IMR-90 (cell line): ENCODE measurements at regions not wholly inside any gene's neighbourhood (a gene's known extent, or its start where the extent isn't known, plus 50 kb on each side); places are given as distances from the start of the nearest gene placed in this dataset.

ENCODE experiments used
- ATAC-seq: fragments of 200-7000 bp; cut with Tn5 transposase; 2 replicates; pipeline ENCODE4 v1.9.1; 2020; ENCODE audit warnings: low read depth, mild to moderate bottlenecking, moderate library complexity
- BruUV-seq: library from RNA; stranded (reverse); fragments of 400-500 nt; replicated peaks from 2 replicates; lab custom pipeline; 2021; lab: Mats Ljungman, UMichigan
- CTCF ChIA-PET: fragments of 300-600 bp; formaldehyde crosslinking; extraction: SDS; loops from one replicate; lab custom pipeline; 2021; ENCODE audit warnings: antibody characterized with exemption; lab: Yijun Ruan, JAX
- POLR2A ChIA-PET: fragments of 300-600 bp; sonication (Branson Sonifier 250); formaldehyde crosslinking; loops from one replicate; lab custom pipeline; 2022; ENCODE audit warnings: antibody characterized with exemption; ENCODE audit not compliant: unreplicated experiment; lab: Charles Lee
- DNase-seq: peaks from one replicate; pipeline ENCODE4 v3.0.0; 2013
- H2AFZ ChIP-seq: replicated peaks from 2 replicates; pipeline ENCODE3; 2013; ENCODE audit warnings: low read length, mild to moderate bottlenecking; ENCODE audit not compliant: poor library complexity
- H2AK5ac ChIP-seq: 2 replicates; pipeline ENCODE4 v1.6.1; 2013; ENCODE audit warnings: low read depth, low read length, inconsistent platforms
- H2AK9ac ChIP-seq: replicated peaks from 2 replicates; pipeline ENCODE3; 2013; ENCODE audit warnings: mild to moderate bottlenecking, low read depth, low read length, moderate library complexity; ENCODE audit not compliant: poor library complexity
- H2BK120ac ChIP-seq: 2 replicates; pipeline ENCODE4 v1.6.1; 2013; ENCODE audit warnings: low read depth, low read length, inconsistent platforms
- H2BK15ac ChIP-seq: 3 replicates; pipeline ENCODE4 v1.6.1; 2013; ENCODE audit warnings: low read depth, low read length, inconsistent platforms
- H2BK20ac ChIP-seq: 2 replicates; pipeline ENCODE4 v1.6.1; 2013; ENCODE audit warnings: low read depth, mild to moderate bottlenecking, inconsistent platforms, low read length, moderate library complexity
- H2BK5ac ChIP-seq: 2 replicates; pipeline ENCODE4 v1.6.1; 2013; ENCODE audit warnings: mild to moderate bottlenecking, low read depth, low read length, inconsistent platforms; ENCODE audit not compliant: poor library complexity, severe bottlenecking
- H3K14ac ChIP-seq: replicated peaks from 2 replicates; pipeline ENCODE4 v1.6.1; 2013; ENCODE audit warnings: low read depth, low read length, inconsistent platforms
- H3K18ac ChIP-seq: 2 replicates; pipeline ENCODE4 v1.6.1; 2013; ENCODE audit warnings: low read depth, low read length, control low read depth
- H3K23ac ChIP-seq: 2 replicates; pipeline ENCODE4 v1.6.1; 2013; ENCODE audit warnings: low read depth, low read length, inconsistent platforms
- H3K27ac ChIP-seq: 2 replicates; pipeline ENCODE4 v1.5.1; 2013; ENCODE audit warnings: mild to moderate bottlenecking, control low read depth, low read length; ENCODE audit not compliant: insufficient read depth
- H3K27me3 ChIP-seq: 2 replicates; pipeline ENCODE4 v1.6.1; 2013; ENCODE audit warnings: low read length; ENCODE audit not compliant: control insufficient read depth, insufficient read depth
- H3K36me3 ChIP-seq: 2 replicates; pipeline ENCODE4 v1.6.1; 2013; ENCODE audit warnings: low read length, mixed read lengths; ENCODE audit not compliant: control insufficient read depth, insufficient read depth
- H3K4ac ChIP-seq: 2 replicates; pipeline ENCODE4 v1.6.1; 2013; ENCODE audit warnings: low read depth, low read length, inconsistent platforms
- H3K4me1 ChIP-seq: 2 replicates; pipeline ENCODE4 v1.6.1; 2013; ENCODE audit warnings: low read length, mixed read lengths; ENCODE audit not compliant: control insufficient read depth, insufficient read depth
- H3K4me2 ChIP-seq: 2 replicates; pipeline ENCODE4 v1.6.1; 2013; ENCODE audit warnings: low read depth, mild to moderate bottlenecking, control low read depth, low read length, moderate library complexity
- H3K4me3 ChIP-seq: 2 replicates; pipeline ENCODE4 v1.5.1; 2013; ENCODE audit warnings: low read depth, mild to moderate bottlenecking, control low read depth, low read length, moderate library complexity; ENCODE audit not compliant: insufficient read depth
- H3K56ac ChIP-seq: 2 replicates; pipeline ENCODE4 v1.6.1; 2013; ENCODE audit warnings: low read length, inconsistent platforms; ENCODE audit not compliant: insufficient read depth; ENCODE audit errors: extremely low read depth
- H3K79me1 ChIP-seq, 2 experiments: 2 replicates each; pipeline ENCODE4 v1.6.1; 2013; ENCODE audit warnings: low read length in 2 of 2, inconsistent platforms in 1 of 2, low read depth in 1 of 2
- H3K9ac ChIP-seq: 2 replicates; pipeline ENCODE4 v1.6.1; 2013; ENCODE audit warnings: low read depth, low read length, control low read depth
- H3K9me1 ChIP-seq: 2 replicates; pipeline ENCODE4 v1.6.1; 2013; ENCODE audit warnings: low read length, inconsistent platforms; ENCODE audit not compliant: insufficient read depth
- H3K9me3 ChIP-seq: 2 replicates; pipeline ENCODE4 v1.6.1; 2013; ENCODE audit warnings: low read length; ENCODE audit not compliant: control insufficient read depth, insufficient read depth
- H4K20me1 ChIP-seq: 2 replicates; pipeline ENCODE4 v1.6.1; 2013; ENCODE audit warnings: low read length, inconsistent platforms; ENCODE audit not compliant: insufficient read depth
- H4K5ac ChIP-seq: 2 replicates; pipeline ENCODE4 v1.6.1; 2013; ENCODE audit warnings: mild to moderate bottlenecking, low read depth, low read length, control low read depth
- H4K8ac ChIP-seq, 2 experiments: 2 replicates each; pipeline ENCODE4 v1.6.1; 2013; ENCODE audit warnings: low read depth in 2 of 2, low read length in 2 of 2, control low read depth in 1 of 2, inconsistent platforms in 1 of 2
- H4K91ac ChIP-seq: 2 replicates; pipeline ENCODE4 v1.6.1; 2013; ENCODE audit warnings: low read depth, low read length, inconsistent platforms; ENCODE audit not compliant: insufficient read depth
- BHLHE40 ChIP-seq: fragments of 150-350 bp; IDR thresholded peaks from 2 replicates; pipeline ENCODE4 v1.6.1; 2016; ENCODE audit warnings: mild to moderate bottlenecking, low read depth, low read length
- CEBPB ChIP-seq: IDR thresholded peaks from 2 replicates; pipeline ENCODE4 v1.6.1; 2012; ENCODE audit warnings: low read depth, low read length, improper control_type of control experiment
- CHD1 ChIP-seq: IDR thresholded peaks from 2 replicates; pipeline ENCODE4 v1.6.1; 2012; ENCODE audit warnings: low read depth, low read length, improper control_type of control experiment
- CTCF ChIP-seq: conservative IDR thresholded peaks from 2 replicates; pipeline ENCODE4 v1.5.1; 2012; ENCODE audit warnings: mild to moderate bottlenecking, low read depth, low read length, improper control_type of control experiment
- ELK1 ChIP-seq: fragments of 150-350 bp; IDR thresholded peaks from 2 replicates; pipeline ENCODE4 v1.6.1; 2016; ENCODE audit warnings: low read depth, mild to moderate bottlenecking, low read length, moderate library complexity, borderline replicate concordance
- FOS ChIP-seq: fragments of 150-350 bp; IDR thresholded peaks from 2 replicates; pipeline ENCODE4 v1.6.1; 2016; ENCODE audit warnings: low read depth, low read length
- MAFK ChIP-seq: IDR thresholded peaks from 2 replicates; pipeline ENCODE4 v1.6.1; 2012; ENCODE audit warnings: low read depth, low read length, improper control_type of control experiment
- MAZ ChIP-seq: IDR thresholded peaks from 2 replicates; pipeline ENCODE4 v1.6.1; 2012; ENCODE audit warnings: low read depth, mild to moderate bottlenecking, low read length, improper control_type of control experiment, moderate library complexity, borderline replicate concordance
- MXI1 ChIP-seq: IDR thresholded peaks from 2 replicates; pipeline ENCODE4 v1.6.1; 2012; ENCODE audit warnings: low read depth, mild to moderate bottlenecking, low read length, moderate library complexity, borderline replicate concordance
- NFE2L2 ChIP-seq: fragments of 150-350 bp; IDR thresholded peaks from 2 replicates; pipeline ENCODE4 v1.6.1; 2016; ENCODE audit warnings: low read depth, mild to moderate bottlenecking, low read length
- POLR2A ChIP-seq: IDR thresholded peaks from 2 replicates; pipeline ENCODE4 v1.6.1; 2012; ENCODE audit warnings: mild to moderate bottlenecking, low read depth, low read length
- RAD21 ChIP-seq: IDR thresholded peaks from 2 replicates; pipeline ENCODE4 v1.6.1; 2012; ENCODE audit warnings: low read length, improper control_type of control experiment
- RCOR1 ChIP-seq: IDR thresholded peaks from 2 replicates; pipeline ENCODE4 v1.6.1; 2012; ENCODE audit warnings: mild to moderate bottlenecking, low read length, improper control_type of control experiment; ENCODE audit not compliant: insufficient replicate concordance
- RFX5 ChIP-seq: IDR thresholded peaks from 2 replicates; pipeline ENCODE4 v1.8.0; 2012; ENCODE audit warnings: low read depth, mild to moderate bottlenecking, low read length, moderate library complexity
- SMC3 ChIP-seq: fragments of 150-350 bp; IDR thresholded peaks from 2 replicates; pipeline ENCODE4 v1.6.1; 2016; ENCODE audit warnings: low read depth, mild to moderate bottlenecking, antibody characterized with exemption, low read length, moderate library complexity
- WGBS, 2 experiments: methylation state at CpG; one replicate each; pipeline versions ENCODE4 v1.1.5 to v1.1.7; 2013; ENCODE audit warnings: missing lambda C conversion rate in 2 of 2; ENCODE audit not compliant: insufficient read length in 1 of 2; ENCODE audit errors: extremely low coverage in 2 of 2; 5-methylcytosine and 5-hydroxymethylcytosine counted together
- dilution Hi-C: fragments of 300-500 bp; cut with HindIII; formaldehyde crosslinking; loops from one replicate; pipeline ENCODE4 v1.14.3; 2018; ENCODE audit warnings: low sequenced_read_pairs; ENCODE audit not compliant: unreplicated experiment
- in situ Hi-C: fragments of 300-500 bp; cut with MboI; formaldehyde crosslinking; loops from 3 replicates; pipeline ENCODE4 v1.14.3; 2019; ENCODE audit warnings: low sequenced_read_pairs, inconsistent platforms, mixed read lengths
- intact Hi-C: fragments of 100-400 bp; cut with micrococcal nuclease; formaldehyde crosslinking; loops from 2 replicates; pipeline ENCODE4 v1.10.0; 2022
- TF ChIP-seq, protein P1 (sequence below): fragments of 150-350 bp; IDR thresholded peaks from 2 replicates; pipeline ENCODE4 v1.6.1; 2017; ENCODE audit warnings: mild to moderate bottlenecking, antibody characterized with exemption, low read length, low read depth

GRCh38 chr13:54802226-54802625, 1773.6 kb downstream of the OLFM4 start:
- dilution Hi-C loops (no loop called here), intact Hi-C loops (no loop called here), in situ Hi-C loops (no loop called here)
- Histone ChIP-seq H2AFZ (no peak overlapping the region), H3K9me1 (no peaks in the 10 kb centered on the region), H3K14ac (no peak overlapping the region), H3K18ac (no peak overlapping the region), H2AK9ac (no peak overlapping the region), H3K4me3 (no peak overlapping the region), H2AK5ac (no peak overlapping the region), H3K36me3 (no peaks in the 10 kb centered on the region), H2BK15ac (no peak overlapping the region), H4K5ac (no peak overlapping the region), H3K9ac (no peak overlapping the region), H3K23ac (no peak overlapping the region), H2BK20ac (no peak overlapping the region), H2BK5ac (no peak overlapping the region), H3K56ac (no peak overlapping the region), H4K20me1 (no peaks in the 10 kb centered on the region), H3K79me1 (no peaks in the 10 kb centered on the region), H4K8ac (no peak overlapping the region), H3K9me3 (peaks cover 9% of the 10 kb centered on the region; the same call in 1 of the 2 replicates), H2BK120ac (no peak overlapping the region), H4K91ac (no peak overlapping the region), H3K4me1 (no peaks in the 10 kb centered on the region), H3K27me3 (no peaks in the 10 kb centered on the region), H3K4ac (no peak overlapping the region), H3K27ac (no peak overlapping the region), H3K4me2 (no peak overlapping the region)
- ATAC-seq = no peak
- no peak for TF ChIP-seq RAD21
- TF ChIP-seq ELK1 = no peak
- TF ChIP-seq MAFK = no peak
- TF ChIP-seq FOS = no peak
- TF ChIP-seq MXI1 = no peak
- no peak for TF ChIP-seq RCOR1
- TF ChIP-seq POLR2A = no peak
- TF ChIP-seq, protein P1, sequence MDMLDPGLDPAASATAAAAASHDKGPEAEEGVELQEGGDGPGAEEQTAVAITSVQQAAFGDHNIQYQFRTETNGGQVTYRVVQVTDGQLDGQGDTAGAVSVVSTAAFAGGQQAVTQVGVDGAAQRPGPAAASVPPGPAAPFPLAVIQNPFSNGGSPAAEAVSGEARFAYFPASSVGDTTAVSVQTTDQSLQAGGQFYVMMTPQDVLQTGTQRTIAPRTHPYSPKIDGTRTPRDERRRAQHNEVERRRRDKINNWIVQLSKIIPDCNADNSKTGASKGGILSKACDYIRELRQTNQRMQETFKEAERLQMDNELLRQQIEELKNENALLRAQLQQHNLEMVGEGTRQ = no peak
- TF ChIP-seq MAZ = no peak
- no peak for TF ChIP-seq BHLHE40
- TF ChIP-seq CHD1 = no peak
- TF ChIP-seq CEBPB = no peak
- TF ChIP-seq SMC3 = no peak
- no peak for TF ChIP-seq CTCF
- no peak for TF ChIP-seq RFX5
- TF ChIP-seq NFE2L2 = no peak
- BruUV-seq = no TSS peak
- no peak for DNase-seq
- ChIA-PET POLR2A (no interaction called here), CTCF (no interaction called here)
- WGBS, 2 experiments = 75% methylated on average over 2 of the region's 4 CpGs; no CpG with 5 or more reads in 1 of the 2 experiments
